HG03442 (cell line): ENCODE measurements at regions not wholly inside any gene's neighbourhood (a gene's known extent, or its start where the extent isn't known, plus 50 kb on each side); places are given as distances from the start of the nearest gene placed in this dataset.
"Not testable (repeated sequence)": the region's sequence is repeated elsewhere in the genome, so short reads cannot be mapped to it uniquely, and the experiment has no call there.

Source experiments
- ATAC-seq: cut with Tn5 transposase; IDR thresholded peaks from one replicate; pipeline ENCODE4 v1.9.1; 2021; ENCODE audit warnings: mild to moderate bottlenecking, moderate library complexity; ENCODE audit not compliant: unreplicated experiment

DNA sequence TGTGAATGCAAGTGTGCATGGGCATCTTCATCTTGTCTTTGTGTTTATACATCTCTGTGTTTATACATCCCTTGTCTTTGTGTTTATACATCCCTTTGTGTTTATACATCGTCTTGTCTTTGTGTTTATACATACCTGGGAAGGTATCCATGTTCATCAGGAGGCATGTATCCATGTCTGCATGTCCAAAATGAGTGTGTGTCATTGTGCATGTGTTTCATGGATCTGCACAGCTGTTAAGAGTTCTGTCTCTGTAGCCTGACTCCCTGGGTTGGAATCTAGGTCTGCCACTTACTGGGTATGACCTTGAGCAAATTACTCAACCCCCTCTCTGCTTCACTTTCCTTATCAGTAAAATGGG lies 50.1 kb upstream of the SIRPA start:
- ATAC-seq = no peak

DNA sequence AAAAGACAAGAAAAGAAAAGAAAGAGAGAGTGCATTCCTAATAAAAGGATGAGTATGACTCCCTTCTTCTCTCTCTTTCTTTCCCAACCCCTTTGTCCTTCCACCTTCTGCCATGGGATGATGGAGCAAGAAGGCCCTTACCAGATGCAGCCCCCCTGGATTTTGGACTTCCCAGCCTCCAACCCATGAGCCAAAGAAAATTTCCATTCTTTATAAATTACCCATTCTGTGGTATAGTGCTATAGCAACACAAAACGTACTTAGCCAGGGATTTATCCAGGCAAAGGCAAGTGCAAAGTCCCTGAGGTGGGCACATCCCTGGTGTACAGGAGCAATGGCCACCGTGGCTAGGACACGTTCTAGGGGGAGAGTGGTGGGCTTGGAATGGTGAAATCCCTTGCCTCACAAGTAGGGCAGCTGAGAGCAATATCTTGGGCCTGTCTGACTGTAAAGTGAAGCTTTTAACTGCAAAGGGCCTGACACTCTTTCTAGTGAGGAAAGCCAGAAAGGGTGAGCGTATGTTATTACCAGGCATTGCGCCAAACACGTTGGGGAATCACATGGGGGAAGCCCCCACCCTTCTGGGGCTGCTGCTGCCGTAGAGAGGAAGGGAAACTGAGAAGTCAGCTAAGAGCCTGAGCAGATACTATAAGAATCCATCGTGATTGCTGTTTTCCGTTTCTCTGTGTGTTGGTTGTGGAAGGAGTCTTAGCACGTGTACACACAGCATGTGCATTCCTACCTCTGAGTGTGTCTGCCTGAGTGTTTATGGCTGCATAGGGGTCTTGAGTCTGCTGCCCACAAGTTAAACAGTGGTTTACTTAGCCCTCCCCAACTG lies 50.7 kb upstream of the SIRPA start:
- peak; percentile 92 for ATAC-seq

DNA sequence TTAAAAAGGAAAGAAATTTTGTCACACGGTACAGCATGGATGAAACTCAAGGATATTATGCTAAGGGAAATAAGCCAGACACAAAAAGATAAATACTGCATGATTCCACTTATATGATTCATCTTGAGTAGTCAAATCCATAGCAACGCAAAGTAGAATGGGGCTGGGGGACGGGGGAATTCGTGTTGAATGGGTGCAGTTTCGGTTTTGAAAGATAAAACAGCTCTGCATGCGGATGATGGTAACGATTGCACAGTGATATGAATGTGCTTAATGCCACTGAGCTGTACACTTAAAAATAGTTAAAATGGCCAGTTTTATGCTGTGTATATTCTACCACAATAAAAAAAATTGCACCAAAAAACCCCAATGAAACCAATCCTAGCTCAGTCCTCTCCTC lies 52.9 kb upstream of the SIRPA start:
- ATAC-seq = no peak

DNA sequence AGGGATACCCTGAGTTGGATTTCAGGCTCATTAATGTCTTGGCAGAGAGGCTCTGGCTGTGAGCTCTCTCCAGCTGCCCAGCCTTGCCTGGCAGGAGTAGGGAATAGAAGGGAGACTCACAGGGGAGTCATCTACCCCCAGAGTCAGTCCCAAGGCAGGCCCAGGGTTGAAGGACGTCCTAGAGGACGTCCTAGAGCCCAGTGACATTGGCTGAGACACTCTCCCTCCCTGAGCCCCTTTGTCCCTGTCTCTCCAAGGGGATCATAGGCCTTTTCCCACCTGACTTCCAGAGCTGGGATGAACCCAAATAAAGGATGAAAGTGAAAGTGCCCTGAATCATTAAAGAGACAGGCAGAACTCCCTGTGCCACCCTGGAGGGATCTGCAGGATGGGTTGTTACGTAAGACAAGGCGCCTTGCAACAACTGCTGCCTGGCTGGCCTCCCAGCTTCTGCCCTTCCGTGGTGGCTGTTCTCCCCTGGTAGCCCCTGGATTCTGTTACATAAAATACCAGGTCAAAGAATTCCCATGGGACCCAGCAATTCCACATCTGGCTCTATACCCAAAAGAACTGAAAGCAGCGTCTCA lies 53.6 kb upstream of the SIRPA start:
- ATAC-seq = no peak

DNA sequence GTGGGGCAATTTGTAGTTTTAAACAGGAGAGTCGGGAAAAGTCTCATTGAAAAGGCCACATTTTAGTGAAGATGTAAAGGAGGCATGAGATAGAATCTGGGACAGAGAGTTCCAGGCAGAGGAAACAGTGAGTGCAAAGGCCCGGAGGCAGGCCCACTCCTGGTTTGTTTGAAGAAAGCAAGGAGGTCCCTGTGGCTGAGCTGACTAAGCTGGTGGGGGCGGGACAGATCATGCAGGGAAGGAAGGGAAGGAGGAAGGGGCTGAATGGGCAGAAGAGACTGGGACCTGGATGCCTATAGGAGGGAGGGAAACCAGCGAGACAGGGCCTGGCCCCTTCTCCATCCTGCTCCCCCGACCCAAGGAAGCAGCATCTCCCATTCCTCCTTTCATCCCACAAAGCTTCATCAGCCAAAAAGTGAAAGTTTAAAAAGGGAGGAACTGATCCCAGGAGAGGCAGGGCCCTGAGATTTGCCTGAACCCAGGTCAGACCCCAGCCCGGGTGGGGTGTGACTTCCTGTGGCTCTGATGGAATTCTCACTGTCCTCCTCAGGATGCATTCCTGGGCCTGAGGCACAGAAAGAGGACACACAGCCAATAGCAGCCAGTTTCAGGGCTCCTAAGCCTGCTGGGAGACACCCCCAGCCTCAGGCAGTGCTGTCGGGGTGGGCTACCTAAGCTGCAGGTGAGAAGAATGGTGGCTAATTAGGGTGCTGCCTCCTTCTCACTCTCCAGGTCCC lies 54.2 kb upstream of the SIRPA start:
- ATAC-seq = no peak

DNA sequence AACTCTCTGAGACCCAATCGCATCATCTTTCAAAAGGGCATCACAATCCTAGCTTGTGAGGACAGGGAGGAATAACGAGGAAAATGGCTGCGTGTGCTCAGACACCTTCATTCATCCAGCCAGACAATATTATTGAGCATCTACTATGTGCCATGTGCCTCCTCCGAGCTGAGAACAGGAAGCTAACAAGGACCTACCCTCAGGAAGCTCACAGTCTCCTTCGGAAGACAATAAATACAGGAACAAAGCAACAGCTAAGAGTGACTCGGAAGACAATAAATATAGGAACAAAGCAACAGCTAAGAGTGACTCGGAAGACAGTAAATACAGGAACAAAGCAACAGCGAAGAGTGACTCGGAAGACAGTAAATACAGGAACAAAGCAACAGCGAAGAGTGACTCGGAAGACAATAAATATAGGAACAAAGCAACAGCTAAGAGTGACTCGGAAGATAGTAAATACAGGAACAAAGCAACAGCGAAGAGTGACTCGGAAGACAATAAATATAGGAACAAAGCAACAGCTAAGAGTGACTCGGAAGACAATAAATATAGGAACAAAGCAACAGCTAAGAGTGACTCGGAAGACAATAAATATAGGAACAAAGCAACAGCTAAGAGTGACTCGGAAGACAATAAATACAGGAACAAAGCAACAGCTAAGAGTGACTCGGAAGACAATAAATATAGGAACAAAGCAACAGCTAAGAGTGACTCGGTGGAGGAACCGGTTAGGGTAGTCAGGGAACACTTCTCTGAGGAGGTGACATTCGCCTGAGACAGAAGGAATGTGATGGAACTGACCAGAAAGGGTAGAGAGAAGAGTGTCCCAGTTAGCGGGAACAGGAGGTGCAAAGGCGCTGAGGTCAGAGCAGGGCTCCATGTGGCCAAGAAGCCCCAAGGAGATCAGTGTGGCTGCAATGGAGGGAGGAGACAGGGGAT lies 55.6 kb upstream of the SIRPA start:
- not testable (repeated sequence) for ATAC-seq

DNA sequence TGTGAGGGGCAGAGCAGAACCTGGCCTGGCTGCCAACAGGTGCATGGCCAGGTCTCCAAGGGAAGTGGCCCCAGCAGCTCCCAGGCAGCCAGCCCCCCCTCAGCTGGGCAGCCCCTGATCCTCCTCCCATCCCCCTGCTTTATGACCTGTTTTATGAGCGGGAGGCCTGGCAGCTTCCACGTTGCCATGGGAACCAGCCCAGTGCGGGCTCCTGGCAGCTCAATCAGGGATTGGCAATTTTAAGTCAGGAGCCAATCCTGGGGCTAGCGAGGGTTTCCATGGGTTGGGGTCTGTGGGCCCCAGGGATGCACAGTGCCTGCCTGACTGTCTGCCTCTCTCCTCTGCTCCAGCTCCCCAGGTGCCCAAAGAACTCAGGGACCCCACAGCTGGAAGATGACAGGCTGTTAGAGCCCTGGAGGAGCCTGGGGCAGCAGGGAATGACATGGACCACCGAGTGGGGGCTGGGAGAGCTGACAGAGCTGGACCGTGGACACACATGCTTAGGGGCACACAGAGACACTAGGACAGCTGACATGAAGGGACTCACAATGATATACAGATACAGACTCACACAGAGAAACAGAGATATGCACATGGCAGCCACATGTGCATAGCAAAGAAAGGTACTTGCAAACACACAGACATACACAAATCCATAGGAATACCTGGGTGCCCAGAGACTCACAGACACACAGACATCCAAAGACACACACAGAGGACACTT lies 56.5 kb upstream of the SIRPA start:
- ATAC-seq = no peak

DNA sequence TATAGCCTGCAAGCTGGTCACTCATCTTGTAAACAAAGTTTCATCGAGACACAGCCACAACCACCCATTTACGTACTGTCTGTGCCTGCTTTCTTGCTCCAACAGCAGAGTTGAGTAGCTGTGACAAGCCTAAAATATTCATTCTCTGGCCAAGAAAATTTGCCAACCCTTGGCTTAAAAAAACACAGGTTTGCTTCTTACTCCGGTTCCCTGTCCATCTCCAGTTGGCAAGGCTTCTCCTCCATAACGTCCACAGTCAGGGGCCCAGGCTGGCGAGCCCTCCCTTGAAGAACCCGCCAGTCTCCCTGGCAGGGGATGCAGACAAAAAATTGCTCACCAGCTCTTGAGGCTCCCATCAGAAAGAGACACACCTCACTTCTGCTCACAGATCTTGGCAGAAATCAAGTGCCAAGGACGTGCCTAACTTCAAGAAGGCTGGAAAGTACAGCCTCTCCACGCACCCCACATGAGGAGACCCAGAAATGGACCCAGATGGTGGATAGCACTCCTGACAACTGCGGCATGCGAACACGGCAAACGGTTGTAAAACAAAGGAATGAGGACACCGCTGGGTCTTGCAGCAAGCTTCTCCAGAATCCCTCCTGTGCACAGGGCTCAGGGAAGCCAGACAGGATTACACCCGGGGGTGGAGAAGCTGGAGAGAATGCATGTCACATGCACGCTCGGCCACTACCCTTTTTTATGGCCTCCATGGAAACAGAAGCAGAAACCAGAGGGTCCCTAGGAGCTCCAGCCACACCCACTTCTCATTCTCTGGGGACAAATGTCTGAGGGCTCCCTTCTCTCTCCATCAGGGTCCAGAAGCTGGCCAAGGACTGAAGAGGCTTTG lies 59.8 kb upstream of the SIRPA start:
- ATAC-seq = no peak

DNA sequence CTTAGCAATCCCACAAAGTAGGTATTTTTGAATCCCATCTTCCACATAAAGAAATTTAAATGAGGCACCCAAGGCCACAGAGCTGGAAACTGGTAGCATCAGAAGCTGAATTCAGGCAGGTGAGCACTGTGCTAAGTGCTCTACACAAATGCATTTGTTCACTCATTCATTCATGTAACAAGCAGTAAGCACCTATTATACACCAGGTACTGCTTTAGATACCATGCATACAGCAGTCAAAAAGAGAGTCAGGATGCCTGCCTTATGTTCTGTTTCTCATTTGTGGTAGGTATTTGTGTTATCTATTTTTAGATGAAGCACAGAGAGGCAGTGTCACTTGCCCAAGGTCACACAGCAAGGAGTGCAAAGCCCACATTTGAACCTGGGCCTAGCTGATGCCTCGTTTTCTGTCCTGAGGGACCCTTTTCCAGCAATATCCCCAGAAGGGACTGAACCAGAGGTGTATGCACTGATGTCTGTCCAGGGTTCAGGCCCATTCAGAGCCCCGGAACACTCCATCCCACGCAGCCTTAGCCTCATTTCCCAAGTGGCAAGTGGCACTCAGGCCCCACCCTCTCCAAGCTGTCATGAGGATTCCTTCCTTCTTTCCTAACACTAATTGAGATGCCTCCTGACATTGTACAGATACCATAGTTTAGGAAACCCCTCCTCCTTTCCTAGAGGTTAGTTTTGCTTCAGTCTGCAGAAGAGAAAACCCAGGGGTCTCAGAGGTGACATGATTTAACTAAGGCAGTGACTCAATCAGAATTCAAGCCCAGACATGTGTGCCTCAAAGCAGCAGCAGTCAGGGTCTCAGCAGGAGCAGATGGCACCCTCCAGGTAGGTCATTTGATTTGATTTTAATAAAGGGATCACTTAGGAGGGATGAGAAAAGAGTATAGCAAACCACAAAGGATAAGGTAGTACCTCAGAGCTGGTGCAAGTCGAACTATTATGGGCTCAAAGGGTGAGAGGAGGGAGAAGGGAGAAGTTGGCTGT lies 61.2 kb upstream of the SIRPA start:
- ATAC-seq = no peak

DNA sequence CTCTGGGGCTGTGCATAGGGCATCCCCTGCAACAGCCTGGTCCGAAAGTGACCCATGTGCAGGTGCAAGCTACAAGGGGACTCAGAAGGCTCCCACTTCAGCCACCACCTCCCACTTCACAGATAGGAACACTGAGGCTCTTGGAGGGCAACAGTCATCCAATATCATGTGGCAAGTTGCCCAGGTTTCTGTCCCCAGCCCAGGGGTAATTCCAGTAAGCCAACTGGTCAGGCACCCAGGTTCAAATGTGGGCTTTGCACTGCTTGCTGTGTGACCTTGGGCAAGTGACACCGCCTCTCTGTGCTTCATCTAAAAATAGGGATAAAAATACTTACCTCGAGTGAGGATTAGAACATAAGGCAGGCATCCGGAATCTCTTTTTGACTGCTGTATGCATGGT lies 62.0 kb upstream of the SIRPA start:
- no peak for ATAC-seq

DNA sequence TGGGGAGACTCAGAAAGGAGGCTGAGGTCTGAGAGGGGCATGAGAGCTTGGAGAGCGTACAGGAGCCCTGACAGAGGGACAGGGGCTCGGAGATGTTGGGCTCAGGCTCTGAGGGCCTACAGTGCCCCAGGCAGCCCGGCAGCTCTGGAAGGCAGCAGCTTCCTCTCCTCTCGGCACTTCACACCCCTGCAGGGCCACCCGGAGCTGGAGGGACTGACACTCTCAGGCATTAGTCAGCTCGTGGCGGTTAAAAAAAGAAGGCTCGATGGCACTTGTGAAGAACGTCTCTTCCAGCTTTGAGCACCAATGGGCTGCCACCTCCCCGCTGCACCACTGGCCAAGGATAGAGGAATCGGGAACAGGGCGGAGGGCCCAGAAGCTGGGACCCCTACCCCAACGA lies 62.6 kb upstream of the SIRPA start:
- ATAC-seq = no peak

DNA sequence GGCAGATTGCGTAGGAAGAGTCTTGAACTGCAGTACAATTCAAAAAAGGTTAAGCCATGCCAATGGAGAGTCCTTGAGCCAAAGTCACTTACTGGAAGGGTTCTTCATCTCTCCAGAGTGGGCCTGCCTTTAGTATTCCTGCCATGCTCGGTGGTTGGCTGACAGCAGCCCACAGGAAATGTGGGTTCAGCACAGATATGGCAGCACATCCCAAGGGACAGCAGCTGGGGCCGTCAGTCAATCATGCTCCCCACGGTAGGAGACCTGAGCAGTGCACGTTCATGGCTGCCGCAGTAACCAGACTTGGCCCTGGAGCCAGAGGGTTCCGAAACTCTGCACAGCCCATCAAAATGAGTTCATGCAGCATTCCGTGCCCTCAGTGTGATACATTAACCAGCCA lies 63.6 kb upstream of the SIRPA start:
- no peak for ATAC-seq

DNA sequence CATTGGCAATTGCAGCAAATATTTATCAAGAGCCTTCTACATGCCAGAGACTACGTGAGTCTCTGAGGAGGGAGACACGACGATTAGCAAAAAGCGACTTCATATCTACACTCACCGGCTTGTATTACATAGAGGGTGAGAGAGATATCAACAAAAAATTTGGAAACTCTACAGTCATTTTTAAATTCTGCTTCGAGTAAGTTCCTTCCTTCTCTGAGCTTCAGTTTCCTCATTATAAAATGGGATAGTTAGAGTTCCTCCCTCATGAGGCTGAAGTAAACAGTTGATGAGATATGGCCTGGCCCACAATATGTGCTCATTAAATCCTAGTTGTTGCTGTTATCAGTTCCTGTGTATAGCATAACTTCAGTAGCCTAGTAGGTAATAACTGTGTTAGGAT lies 64.1 kb upstream of the SIRPA start:
- ATAC-seq = no peak

DNA sequence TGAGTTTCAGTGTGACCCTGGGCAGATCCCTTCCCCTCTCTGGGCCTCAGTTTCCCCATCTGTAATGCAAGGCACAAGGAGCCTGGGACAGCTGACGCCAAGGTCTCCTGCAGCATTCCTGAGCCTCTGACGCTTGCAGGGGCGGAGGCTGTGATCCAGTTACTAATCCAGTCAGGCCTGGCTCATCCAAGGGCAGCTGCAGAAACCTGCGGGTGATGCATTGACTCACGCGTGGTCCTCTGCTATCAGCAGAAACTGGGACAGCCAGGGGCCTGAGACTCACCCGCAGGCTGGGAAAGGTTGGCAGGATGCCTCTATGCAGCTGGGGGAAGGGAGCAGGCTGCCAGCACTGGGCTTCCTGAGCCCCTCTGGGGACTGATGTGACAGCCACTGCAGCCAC lies 65.0 kb upstream of the SIRPA start:
- ATAC-seq = no peak

DNA sequence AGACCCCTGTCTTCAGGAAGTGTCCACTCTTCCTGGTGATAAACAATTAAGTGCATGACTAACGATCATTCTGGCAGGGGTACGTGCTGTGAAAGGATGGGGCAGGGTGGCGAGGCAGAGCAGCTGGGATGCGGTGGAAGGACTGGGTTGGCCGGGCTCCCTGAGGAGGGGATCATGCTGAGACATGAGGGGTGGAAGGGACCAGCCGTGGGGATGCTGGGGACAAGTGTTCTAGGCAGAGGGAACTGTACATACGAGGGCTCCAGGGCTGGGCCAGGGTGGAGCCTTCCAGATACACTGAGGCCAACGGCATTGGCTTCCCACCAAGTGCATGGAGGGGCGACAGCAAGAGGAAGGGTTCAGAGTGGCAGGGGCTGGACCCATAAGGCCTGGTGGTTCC lies 65.7 kb upstream of the SIRPA start:
- ATAC-seq = no peak

DNA sequence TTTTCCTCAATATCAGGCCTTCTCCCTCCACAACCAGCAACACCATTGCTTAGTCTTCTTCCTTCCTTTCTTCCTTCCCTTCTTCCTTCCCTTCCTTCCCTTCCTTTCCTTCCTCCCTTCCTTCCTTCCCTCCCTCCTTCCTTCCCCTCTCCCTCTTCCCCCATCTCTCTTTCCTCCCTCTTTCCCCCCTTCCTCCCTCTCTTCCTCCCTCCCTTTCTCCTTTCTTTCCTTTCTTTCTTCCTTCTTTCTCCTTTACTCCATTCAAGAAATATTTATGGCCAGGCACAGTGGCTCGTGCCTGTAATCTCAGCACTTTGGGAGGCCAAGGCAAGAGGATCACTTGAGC lies 66.4 kb upstream of the SIRPA start:
- no peak for ATAC-seq

DNA sequence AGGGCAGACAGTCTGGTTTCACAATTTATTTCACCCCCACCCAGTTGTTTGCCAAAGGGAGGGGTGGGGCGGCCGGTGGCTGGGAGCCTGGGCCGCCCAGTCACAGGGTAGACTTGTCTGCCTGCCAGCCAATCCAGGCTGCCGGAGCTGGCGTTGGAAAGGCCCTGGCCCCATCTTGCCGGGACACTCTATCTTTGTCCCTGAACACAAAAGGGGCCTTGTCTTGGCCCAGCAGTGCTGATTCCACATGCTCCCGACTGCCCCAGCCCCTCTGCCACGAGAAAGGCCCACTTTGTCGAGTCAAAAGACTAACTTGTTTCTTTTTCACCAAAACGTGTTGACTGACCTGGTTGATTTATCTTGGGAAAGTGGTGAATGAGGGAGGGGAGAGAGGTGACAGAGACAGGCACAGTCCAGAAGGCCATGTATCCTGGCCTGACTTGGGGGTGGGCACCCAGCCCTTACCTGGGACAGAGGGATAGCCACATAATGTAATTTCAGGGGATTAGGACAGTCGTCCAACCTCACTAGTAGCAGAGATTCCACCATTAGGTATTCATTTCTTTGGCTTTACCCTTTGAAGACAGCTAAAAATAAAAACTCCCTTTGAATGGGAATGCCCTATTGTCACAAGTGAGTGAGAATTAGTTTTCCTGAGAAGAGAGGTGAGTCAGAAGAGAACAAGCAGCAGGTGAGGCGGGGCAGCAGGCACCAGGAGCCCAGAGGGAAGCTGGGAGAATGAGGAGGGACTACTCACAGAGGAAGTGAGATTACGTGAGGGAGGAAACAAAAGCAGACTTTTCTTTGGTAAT lies 67.0 kb upstream of the SIRPA start:
- no peak for ATAC-seq
